NCI-H446 (cell line): ENCODE measurements at regions not wholly inside any gene's neighbourhood (a gene's known extent, or its start where the extent isn't known, plus 50 kb on each side); places are given as distances from the start of the nearest gene placed in this dataset.

Experiments used
- DNase-seq, 2 experiments: peaks; one replicate each; lab custom pipeline; 2025; lab: John Stamatoyannopoulos, UW

DNA sequence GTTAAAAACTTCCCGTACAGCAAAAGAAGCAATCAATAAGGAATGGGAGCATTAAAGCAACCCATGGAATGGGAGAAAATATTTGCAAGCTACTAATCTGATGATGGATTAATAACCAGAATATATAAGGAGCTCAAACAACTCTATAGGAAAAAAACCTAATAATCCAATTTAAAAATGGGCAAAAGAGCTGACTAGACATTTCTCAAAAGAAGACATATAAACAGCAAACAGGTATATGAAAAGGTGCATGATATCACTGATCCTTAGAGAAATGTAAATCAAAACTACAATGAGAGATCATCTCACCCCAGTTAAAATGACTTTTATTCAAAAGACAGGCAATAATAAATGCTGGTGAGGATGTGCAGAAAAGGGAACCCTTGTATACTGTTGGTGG is 52.7 kb upstream of the POU1F1 start:
- no peak for DNase-seq
